ENCODE measurements at regions not wholly inside any gene's neighbourhood (a gene's known extent, or its start where the extent isn't known, plus 50 kb on each side); places are given as distances from the start of the nearest gene placed in this dataset.

GRCh38 chr1:193706766-193707165 is 520.4 kb upstream of the B3GALT2 start:
- Histone ChIP-seq H3K4me1 (ENCODE audit: control insufficient read depth, insufficient read depth, low read length, poor library complexity, severe bottlenecking) (peaks cover 4% of the 10 kb centered on the region), H3K4me3 (ENCODE audit: extremely low read depth, insufficient read depth, low read length, poor library complexity, severe bottlenecking) (no peak overlapping the region), H3K27ac (ENCODE audit: low read depth, low read length, severe bottlenecking) (no peak overlapping the region), H3K36me3 (ENCODE audit: control insufficient read depth, insufficient read depth, low read length) (no peaks in the 10 kb centered on the region), H3K9me3 (ENCODE audit: control insufficient read depth, low read length) (no peaks in the 10 kb centered on the region)

DNA sequence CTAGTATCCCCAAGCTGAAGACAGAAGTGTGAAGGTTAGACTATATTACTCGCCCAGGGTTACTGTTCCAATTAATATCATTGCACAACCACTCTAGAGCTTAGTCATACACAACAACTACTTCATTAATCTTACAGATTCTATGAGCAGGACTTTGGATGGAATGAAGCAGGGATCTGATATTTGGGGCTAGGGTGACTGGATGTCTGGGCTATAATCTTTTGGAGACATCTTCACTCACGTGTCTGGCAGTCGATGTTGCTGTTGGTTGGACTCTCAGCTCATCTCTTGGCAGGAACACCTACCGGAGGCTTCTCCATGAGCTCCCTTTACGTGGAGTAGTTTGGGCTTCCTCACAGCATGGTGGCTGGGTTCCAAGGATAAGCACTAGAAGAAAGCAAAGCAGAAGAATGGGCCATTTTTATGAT is 519.2 kb upstream of the B3GALT2 start:
- H3K4me3 ChIP-seq (ENCODE audit: extremely low read depth, insufficient read depth, low read length, poor library complexity, severe bottlenecking): no peak overlapping the region
- WGBS, 2 experiments (ENCODE audit: insufficient coverage in 2 of 2): 87 to 100% methylated on average over 2 to 4 of the region's 5 CpGs
- H3K27ac ChIP-seq (ENCODE audit: low read depth, low read length, severe bottlenecking): no peak overlapping the region
- peaks cover 16% of the 10 kb centered on the region for H3K4me1 ChIP-seq (ENCODE audit: control insufficient read depth, insufficient read depth, low read length, poor library complexity, severe bottlenecking)
- no peaks in the 10 kb centered on the region for H3K9me3 ChIP-seq (ENCODE audit: control insufficient read depth, low read length)
- H3K36me3 ChIP-seq (ENCODE audit: control insufficient read depth, insufficient read depth, low read length): no peaks in the 10 kb centered on the region

DNA sequence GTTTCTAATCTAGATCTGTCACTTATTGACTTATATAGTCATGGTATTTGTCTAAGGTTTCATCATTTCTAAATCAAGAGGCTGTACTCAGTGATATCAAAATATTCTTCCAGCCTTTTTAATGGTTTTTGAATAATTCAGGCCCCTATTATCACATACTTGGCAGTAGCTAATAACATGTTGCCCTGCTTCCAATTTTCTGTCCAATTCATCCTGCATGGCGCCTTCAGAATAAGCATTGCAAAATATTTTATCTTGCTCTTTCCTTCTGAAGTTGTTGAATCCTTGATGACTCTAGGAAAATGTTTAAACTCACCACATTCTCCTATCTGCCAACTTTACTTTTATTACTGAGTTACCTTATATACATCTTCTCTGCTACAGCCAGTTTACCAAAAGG is 517.2 kb upstream of the B3GALT2 start:
- Histone ChIP-seq H3K4me1 (ENCODE audit: control insufficient read depth, insufficient read depth, low read length, poor library complexity, severe bottlenecking) (peaks cover 18% of the 10 kb centered on the region), H3K9me3 (ENCODE audit: control insufficient read depth, low read length) (no peaks in the 10 kb centered on the region), H3K36me3 (ENCODE audit: control insufficient read depth, insufficient read depth, low read length) (no peaks in the 10 kb centered on the region), H3K27ac (ENCODE audit: low read depth, low read length, severe bottlenecking) (no peak overlapping the region), H3K4me3 (ENCODE audit: extremely low read depth, insufficient read depth, low read length, poor library complexity, severe bottlenecking) (no peak overlapping the region)
- no CpG with 5 or more reads among the region's 1 CpG for WGBS, 2 experiments (ENCODE audit: insufficient coverage in 2 of 2)

DNA sequence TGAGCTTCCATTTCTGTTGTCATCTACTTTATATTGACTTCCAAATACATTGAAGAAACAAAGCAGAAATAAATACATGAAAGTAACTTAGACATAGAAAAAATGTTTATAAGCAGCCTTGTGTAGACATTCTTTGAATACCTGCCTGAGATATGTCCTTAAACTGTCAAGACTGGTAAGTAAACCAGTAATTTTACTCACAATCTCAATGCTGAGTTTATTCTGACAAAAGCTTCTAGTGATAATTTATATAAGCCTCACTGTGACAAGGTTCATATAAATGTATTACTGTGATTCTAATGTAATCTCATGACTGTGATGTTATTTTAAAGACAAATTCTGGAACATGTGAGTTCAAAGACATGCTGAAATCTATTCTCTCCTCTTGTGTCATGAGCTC is 516.7 kb upstream of the B3GALT2 start:
- Histone ChIP-seq H3K4me3 (ENCODE audit: extremely low read depth, insufficient read depth, low read length, poor library complexity, severe bottlenecking) (no peak overlapping the region), H3K36me3 (ENCODE audit: control insufficient read depth, insufficient read depth, low read length) (no peaks in the 10 kb centered on the region), H3K27ac (ENCODE audit: low read depth, low read length, severe bottlenecking) (no peak overlapping the region), H3K4me1 (ENCODE audit: control insufficient read depth, insufficient read depth, low read length, poor library complexity, severe bottlenecking) (peaks cover 18% of the 10 kb centered on the region), H3K9me3 (ENCODE audit: control insufficient read depth, low read length) (no peaks in the 10 kb centered on the region)

DNA sequence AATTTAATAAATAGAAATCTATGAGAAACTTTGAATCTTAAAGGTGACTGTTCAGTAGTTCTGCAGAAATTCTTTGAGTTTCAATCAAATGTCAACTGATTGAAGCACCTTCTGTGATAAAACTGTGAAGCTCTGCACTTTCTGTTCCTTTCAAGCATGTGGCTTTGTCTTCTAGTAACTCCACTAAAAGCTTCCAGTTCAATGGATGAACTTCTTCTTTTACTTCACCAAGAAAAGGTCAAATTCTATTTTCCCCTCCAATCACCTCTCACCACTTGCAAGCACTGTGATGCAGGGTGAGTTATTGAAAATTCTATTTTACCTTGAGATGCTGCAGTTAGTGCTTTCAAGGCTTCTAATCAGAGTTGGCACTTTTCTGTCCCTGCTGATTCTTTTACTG is 515.3 kb upstream of the B3GALT2 start:
- H3K4me1 ChIP-seq (ENCODE audit: control insufficient read depth, insufficient read depth, low read length, poor library complexity, severe bottlenecking): peaks cover 18% of the 10 kb centered on the region
- no peak overlapping the region for H3K27ac ChIP-seq (ENCODE audit: low read depth, low read length, severe bottlenecking)
- H3K36me3 ChIP-seq (ENCODE audit: control insufficient read depth, insufficient read depth, low read length): no peaks in the 10 kb centered on the region
- no peak overlapping the region for H3K4me3 ChIP-seq (ENCODE audit: extremely low read depth, insufficient read depth, low read length, poor library complexity, severe bottlenecking)
- H3K9me3 ChIP-seq (ENCODE audit: control insufficient read depth, low read length): no peaks in the 10 kb centered on the region

DNA sequence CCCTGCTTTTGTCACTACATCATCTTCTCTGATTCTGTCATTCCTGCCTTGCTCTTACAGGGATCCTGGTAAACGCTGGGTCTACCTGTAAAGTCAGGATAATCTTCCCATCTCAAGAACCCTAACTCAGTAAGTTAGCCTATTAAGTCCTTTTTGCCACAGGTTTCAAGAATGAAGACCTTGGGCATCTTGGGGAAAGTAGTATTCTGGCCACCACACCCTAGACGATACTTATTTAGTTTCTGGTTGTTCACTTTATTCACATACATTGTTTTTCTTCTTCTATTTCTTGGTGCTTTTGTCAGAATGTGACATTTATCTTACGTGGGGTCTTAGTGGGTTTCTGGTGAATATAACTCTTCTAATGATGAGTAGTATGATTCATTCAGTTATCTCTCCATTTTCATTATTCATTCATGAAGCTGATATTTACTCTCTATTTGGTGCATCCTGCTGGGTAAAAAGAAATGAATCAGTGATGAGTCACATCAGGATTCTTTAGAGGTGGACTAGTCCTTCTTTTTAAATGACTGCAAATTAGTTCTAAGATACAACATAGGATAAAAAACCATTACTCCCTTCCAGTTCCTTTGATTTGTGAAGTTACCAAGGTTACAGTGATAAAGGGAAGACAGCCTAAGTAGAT is 514.4 kb upstream of the B3GALT2 start:
- no peaks in the 10 kb centered on the region for H3K36me3 ChIP-seq (ENCODE audit: control insufficient read depth, insufficient read depth, low read length)
- no peak overlapping the region for H3K4me3 ChIP-seq (ENCODE audit: extremely low read depth, insufficient read depth, low read length, poor library complexity, severe bottlenecking)
- 80 to 100% methylated on average over 1 of the region's 3 CpGs for WGBS, 2 experiments (ENCODE audit: insufficient coverage in 2 of 2)
- peaks cover 18% of the 10 kb centered on the region for H3K4me1 ChIP-seq (ENCODE audit: control insufficient read depth, insufficient read depth, low read length, poor library complexity, severe bottlenecking)
- no peak overlapping the region for H3K27ac ChIP-seq (ENCODE audit: low read depth, low read length, severe bottlenecking)
- H3K9me3 ChIP-seq (ENCODE audit: control insufficient read depth, low read length): no peaks in the 10 kb centered on the region

DNA sequence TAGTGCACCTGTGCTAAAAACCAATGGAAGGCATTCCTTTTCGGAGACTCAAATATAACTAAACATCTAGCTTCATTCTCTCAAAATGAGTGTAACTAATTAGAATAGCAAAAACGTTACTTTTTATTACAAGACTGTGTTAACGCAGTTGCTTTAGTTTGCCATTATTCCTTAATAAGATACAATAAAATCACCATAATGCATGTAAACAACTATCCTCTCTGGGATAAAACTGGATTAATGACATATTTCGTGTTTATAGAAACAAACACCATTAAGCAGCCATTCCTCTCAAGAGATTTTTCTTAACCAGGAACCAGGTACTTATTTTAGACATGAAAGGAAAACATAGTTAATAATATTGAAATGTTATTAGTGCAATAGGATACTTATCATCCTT is 512.8 kb upstream of the B3GALT2 start:
- Histone ChIP-seq H3K4me1 (ENCODE audit: control insufficient read depth, insufficient read depth, low read length, poor library complexity, severe bottlenecking) (peaks cover 18% of the 10 kb centered on the region), H3K4me3 (ENCODE audit: extremely low read depth, insufficient read depth, low read length, poor library complexity, severe bottlenecking) (no peak overlapping the region), H3K36me3 (ENCODE audit: control insufficient read depth, insufficient read depth, low read length) (no peaks in the 10 kb centered on the region), H3K9me3 (ENCODE audit: control insufficient read depth, low read length) (no peaks in the 10 kb centered on the region), H3K27ac (ENCODE audit: low read depth, low read length, severe bottlenecking) (no peak overlapping the region)
- WGBS, 2 experiments (ENCODE audit: insufficient coverage in 2 of 2): 68 to 83% methylated on average over 1 to 2 of the region's 4 CpGs

DNA sequence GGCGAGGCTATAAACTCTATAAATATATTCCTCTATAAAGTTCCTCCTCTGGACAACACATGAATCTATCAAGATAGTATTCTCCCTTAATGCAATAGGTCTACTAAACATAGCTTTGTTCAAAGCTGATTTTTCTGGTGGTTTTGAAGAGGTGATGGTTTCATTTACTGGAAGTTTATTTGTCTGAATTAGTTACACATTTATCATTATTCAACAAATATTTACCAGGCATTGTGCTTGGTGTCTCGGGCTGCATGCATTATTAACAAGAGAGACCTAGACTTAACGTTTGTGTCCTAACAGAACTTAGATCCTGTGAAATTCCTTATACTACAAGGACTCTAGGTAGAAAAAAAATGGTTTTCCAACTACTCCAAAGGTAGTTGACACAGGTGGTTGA is 511.4 kb upstream of the B3GALT2 start:
- H3K4me1 ChIP-seq (ENCODE audit: control insufficient read depth, insufficient read depth, low read length, poor library complexity, severe bottlenecking): peaks cover 18% of the 10 kb centered on the region

GRCh38 chr1:193697115-193697762 is 510.8 kb upstream of the B3GALT2 start:
- WGBS, 2 experiments (ENCODE audit: insufficient coverage in 2 of 2): 67 to 100% methylated on average over 1 of the region's 2 CpGs
- peaks cover 18% of the 10 kb centered on the region for H3K4me1 ChIP-seq (ENCODE audit: control insufficient read depth, insufficient read depth, low read length, poor library complexity, severe bottlenecking)
- H3K9me3 ChIP-seq (ENCODE audit: control insufficient read depth, low read length): no peaks in the 10 kb centered on the region
- no peak overlapping the region for H3K27ac ChIP-seq (ENCODE audit: low read depth, low read length, severe bottlenecking)
- no peaks in the 10 kb centered on the region for H3K36me3 ChIP-seq (ENCODE audit: control insufficient read depth, insufficient read depth, low read length)
- no peak overlapping the region for H3K4me3 ChIP-seq (ENCODE audit: extremely low read depth, insufficient read depth, low read length, poor library complexity, severe bottlenecking)

More for the DNA sequence above, 511.4 kb upstream of the B3GALT2 start:
- no peaks in the 10 kb centered on the region for H3K9me3 ChIP-seq (ENCODE audit: control insufficient read depth, low read length)
- no peaks in the 10 kb centered on the region for H3K36me3 ChIP-seq (ENCODE audit: control insufficient read depth, insufficient read depth, low read length)
- no peak overlapping the region for H3K27ac ChIP-seq (ENCODE audit: low read depth, low read length, severe bottlenecking)
- H3K4me3 ChIP-seq (ENCODE audit: extremely low read depth, insufficient read depth, low read length, poor library complexity, severe bottlenecking): no peak overlapping the region
- 100% methylated on average over 1 to 2 of the region's 3 CpGs for WGBS, 2 experiments (ENCODE audit: insufficient coverage in 2 of 2)

DNA sequence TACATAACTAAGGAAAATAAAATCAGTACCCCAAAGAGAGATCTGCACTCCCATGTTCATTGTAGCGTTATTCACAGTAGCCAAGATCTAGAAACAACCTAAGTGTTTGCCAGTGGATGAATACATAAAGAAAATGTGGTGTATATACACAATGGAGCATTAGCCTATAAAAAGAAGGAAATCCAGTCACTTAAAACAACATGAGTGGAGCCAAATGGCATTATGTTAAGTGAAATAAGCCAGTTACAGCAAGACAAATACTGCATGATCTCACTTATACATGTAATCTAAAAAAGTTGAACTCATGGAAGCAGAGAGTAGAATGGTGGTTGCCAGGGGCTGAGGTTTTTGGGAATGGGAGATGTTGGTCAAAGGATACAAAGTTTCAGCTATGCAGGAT is 508.3 kb upstream of the B3GALT2 start:
- Histone ChIP-seq H3K36me3 (ENCODE audit: control insufficient read depth, insufficient read depth, low read length) (no peaks in the 10 kb centered on the region), H3K4me1 (ENCODE audit: control insufficient read depth, insufficient read depth, low read length, poor library complexity, severe bottlenecking) (no peaks in the 10 kb centered on the region), H3K27ac (ENCODE audit: low read depth, low read length, severe bottlenecking) (no peak overlapping the region), H3K9me3 (ENCODE audit: control insufficient read depth, low read length) (no peaks in the 10 kb centered on the region), H3K4me3 (ENCODE audit: extremely low read depth, insufficient read depth, low read length, poor library complexity, severe bottlenecking) (no peak overlapping the region)
- WGBS, 2 experiments (ENCODE audit: insufficient coverage in 2 of 2): no CpG with 5 or more reads among the region's 1 CpG

DNA sequence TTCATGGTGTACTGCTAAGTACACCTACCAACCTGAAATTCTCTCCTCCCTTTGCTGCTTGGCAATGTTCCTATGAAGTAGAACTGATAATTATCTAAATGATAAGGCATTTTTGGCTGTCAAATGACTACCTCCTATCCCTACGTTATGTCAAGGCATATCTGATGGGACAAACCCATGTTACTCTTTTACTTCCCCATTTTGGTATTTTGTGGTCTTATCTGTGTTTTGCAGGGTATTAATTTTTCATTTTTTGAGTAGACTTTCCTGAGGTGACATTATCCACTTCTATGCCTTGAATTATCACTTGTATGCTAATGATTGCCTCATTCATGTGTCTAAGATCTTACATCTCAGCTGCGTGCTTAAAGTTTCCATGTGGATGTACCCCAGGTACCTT is 499.6 kb upstream of the B3GALT2 start:
- Histone ChIP-seq H3K4me1 (ENCODE audit: control insufficient read depth, insufficient read depth, low read length, poor library complexity, severe bottlenecking) (no peaks in the 10 kb centered on the region), H3K27ac (ENCODE audit: low read depth, low read length, severe bottlenecking) (no peak overlapping the region), H3K4me3 (ENCODE audit: extremely low read depth, insufficient read depth, low read length, poor library complexity, severe bottlenecking) (no peak overlapping the region), H3K36me3 (ENCODE audit: control insufficient read depth, insufficient read depth, low read length) (no peaks in the 10 kb centered on the region), H3K9me3 (ENCODE audit: control insufficient read depth, low read length) (no peaks in the 10 kb centered on the region)
- 88 to 100% methylated on average over 1 of the region's 2 CpGs for WGBS, 2 experiments (ENCODE audit: insufficient coverage in 2 of 2)
